Mucosa of gallbladder (tissue), 1 donor: ENCODE measurements at regions not wholly inside any gene's neighbourhood (a gene's known extent, or its start where the extent isn't known, plus 50 kb on each side); places are given as distances from the start of the nearest gene placed in this dataset.
A peak's percentile ranks its signal among the peaks of the same experiment; 100 is the strongest.

Experiments used
- DNase-seq: peaks from one replicate; pipeline ENCODE4 v3.0.0-alpha.2; 2020; ENCODE audit warnings: low spot score
- donor health status: DM: no; HTN: no; CAD: no.

- no peak for DNase-seq
Measured at GRCh38 chr6:53216301-53216700, 67.7 kb upstream of the GCM1 start.

- no peak for DNase-seq
Measured at GRCh38 chr6:53214172-53214571, 65.5 kb upstream of the GCM1 start.

- DNase-seq, result peak; percentile 15
Measured at GRCh38 chr6:53210811-53211210, 62.2 kb upstream of the GCM1 start.

- no peak for DNase-seq
Measured at GRCh38 chr6:53209681-53210080, 61.0 kb upstream of the GCM1 start.

GRCh38 chr6:53205778-53206177 lies 57.1 kb upstream of the GCM1 start:
- no peak for DNase-seq

- DNase-seq, result no peak
Measured at GRCh38 chr6:53203483-53203882, 54.8 kb upstream of the GCM1 start.

- DNase-seq, result no peak
Measured at GRCh38 chr6:53202052-53202451, 53.4 kb upstream of the GCM1 start.

GRCh38 chr6:53201270-53201669 lies 52.6 kb upstream of the GCM1 start:
- DNase-seq, result no peak

- DNase-seq, result no peak
Measured at GRCh38 chr6:53199765-53200164, 51.1 kb upstream of the GCM1 start.

GRCh38 chr6:53199156-53199555 lies 50.5 kb upstream of the GCM1 start:
- no peak for DNase-seq
